HepG2 (cell line): ENCODE measurements at regions not wholly inside any gene's neighbourhood (a gene's known extent, or its start where the extent isn't known, plus 50 kb on each side); places are given as distances from the start of the nearest gene placed in this dataset.
A peak's percentile ranks its signal among the peaks of the same experiment; 100 is the strongest.

Source experiments
- BATF2 ChIP-seq: sonication (generic); formaldehyde crosslinking; IDR thresholded peaks from 2 replicates; pipeline ENCODE4 v1.8.0; 2022; ENCODE audit warnings: mild to moderate bottlenecking, missing genetic modification reagents, moderate library complexity
- FOXP1 ChIP-seq, 2 experiments: fragments of 450-650 bp in 1 of 2; IDR thresholded peaks; 2 replicates each; pipeline ENCODE4 v1.6.1; 2017 to 2018; ENCODE audit warnings: antibody characterized with exemption in 1 of 2
- MIER3 ChIP-seq: IDR thresholded peaks from 2 replicates; pipeline ENCODE4 v1.6.1; 2016; ENCODE audit warnings: missing compliant biosample characterization, borderline replicate concordance
- NFE2L2 ChIP-seq: fragments of 150-350 bp; IDR thresholded peaks from 2 replicates; pipeline ENCODE4 v1.6.1; 2014; ENCODE audit warnings: low read length
- POLR2AphosphoS5 ChIP-seq: IDR thresholded peaks from 2 replicates; pipeline ENCODE4 v1.6.1; 2012; ENCODE audit warnings: low read depth, low read length
- RBFOX2 ChIP-seq: fragments of 200-400 bp; formaldehyde crosslinking; IDR thresholded peaks from 2 replicates; pipeline ENCODE4 v1.6.1; 2017; ENCODE audit warnings: low read depth, mild to moderate bottlenecking, low read length
- SALL1 ChIP-seq: sonication (generic); formaldehyde crosslinking; IDR thresholded peaks from 2 replicates; pipeline ENCODE4 v1.8.0; 2022; ENCODE audit warnings: mild to moderate bottlenecking, missing genetic modification reagents
- SMAD3 ChIP-seq: sonication (generic); formaldehyde crosslinking; IDR thresholded peaks from 2 replicates; pipeline ENCODE4 v1.4.0; 2020; ENCODE audit warnings: missing genetic modification reagents
- SSRP1 ChIP-seq: IDR thresholded peaks from 2 replicates; pipeline ENCODE4 v1.6.1; 2016; ENCODE audit warnings: control low read depth
- THAP11 ChIP-seq: IDR thresholded peaks from 2 replicates; pipeline ENCODE4 v1.6.1; 2016; ENCODE audit warnings: missing biosample characterization, missing genetic modification reagents
- TRAFD1 ChIP-seq: sonication (generic); formaldehyde crosslinking; IDR thresholded peaks from 2 replicates; pipeline ENCODE4 v1.5.1; 2020; ENCODE audit warnings: missing genetic modification reagents, mild to moderate bottlenecking, borderline replicate concordance
- ZBTB38 ChIP-seq: sonication (generic); formaldehyde crosslinking; IDR thresholded peaks from 2 replicates; pipeline ENCODE4 v1.5.1; 2020; ENCODE audit warnings: mild to moderate bottlenecking, missing genetic modification reagents
- ZNF800 ChIP-seq: sonication (generic); formaldehyde crosslinking; IDR thresholded peaks from 2 replicates; pipeline ENCODE4 v1.4.0; 2020; ENCODE audit warnings: missing genetic modification reagents
- ZNF891 ChIP-seq: sonication (generic); formaldehyde crosslinking; IDR thresholded peaks from 2 replicates; pipeline ENCODE4 v1.5.0; 2020; ENCODE audit warnings: mild to moderate bottlenecking, missing genetic modification reagents
- TF ChIP-seq, protein P1 (sequence below): IDR thresholded peaks from 2 replicates; pipeline ENCODE4 v1.6.1; 2016

DNA sequence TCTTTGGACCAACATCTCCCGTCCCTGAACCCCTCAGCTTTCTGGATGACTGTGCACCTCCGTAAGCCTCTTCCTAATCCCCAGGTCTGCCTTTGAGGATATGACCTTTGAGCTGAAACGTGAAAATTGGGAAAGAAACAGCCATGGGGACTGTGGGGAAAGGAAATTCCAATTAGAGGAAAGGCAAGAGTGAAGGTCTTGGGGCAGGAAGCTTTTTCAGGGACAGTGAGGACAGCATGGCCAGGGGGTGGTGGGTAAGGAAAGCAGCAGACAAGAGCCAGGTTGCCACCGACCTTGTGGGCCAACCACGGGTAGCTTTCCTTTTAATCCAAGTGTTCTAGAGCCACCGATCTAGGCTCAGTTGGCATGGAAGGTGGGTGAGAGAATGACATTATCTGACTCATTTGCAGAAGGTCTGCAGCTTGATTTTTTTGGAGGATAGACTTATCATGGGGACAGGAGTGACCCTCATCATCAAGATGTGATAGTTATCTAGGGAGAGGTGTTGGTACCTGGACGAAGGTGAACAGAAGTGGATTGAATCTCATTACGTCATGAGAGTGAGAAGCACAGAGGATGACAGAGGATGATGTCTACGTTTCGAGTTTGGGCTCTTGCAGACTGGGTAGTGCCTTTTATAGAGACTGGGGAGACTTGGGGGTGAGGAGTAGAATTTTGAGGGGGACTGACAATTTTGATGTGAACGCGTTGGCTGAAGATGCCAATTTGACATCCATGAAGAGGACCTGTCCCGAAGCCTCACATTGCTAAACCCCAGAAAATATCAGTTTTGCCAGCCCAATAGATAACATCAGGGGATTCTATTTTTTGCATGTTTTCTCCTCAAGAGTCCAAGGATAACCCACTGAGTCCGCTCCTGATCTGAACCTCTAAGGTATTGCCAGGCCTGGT is 136.7 kb upstream of the PEG3 start (continued):
- 0 out of 2 replicates have a peak, but pooled peaks have one; percentile 13 for TF ChIP-seq ZNF800
- TF ChIP-seq SALL1 (CRISPR knock-in tag), result peak; percentile 55
- TF ChIP-seq TRAFD1 (CRISPR knock-in tag), result no peak
- no peak for TF ChIP-seq ZNF891
- no peak for TF ChIP-seq THAP11 (CRISPR knock-in tag)
- TF ChIP-seq MIER3, result 0 out of 2 replicates have a peak, but pooled peaks have one; percentile 9
- peak; percentile 28 for TF ChIP-seq POLR2AphosphoS5
- peak; percentile 85 for TF ChIP-seq ZBTB38 (CRISPR knock-in tag)
- TF ChIP-seq NFE2L2, result peak; percentile 50; the same call in 1 of the 2 replicates
- TF ChIP-seq RBFOX2, result peak; percentile 79; the same call in 1 of the 2 replicates
- no peak for TF ChIP-seq FOXP1 (IDR thresholded peaks at IDR 0.05)
- TF ChIP-seq FOXP1 (CRISPR knock-in tag; IDR thresholded peaks at IDR 0.05), result peak; percentile 55; the same call in 1 of the 2 replicates
- TF ChIP-seq SSRP1 (CRISPR knock-in tag), result 0 out of 2 replicates have a peak, but pooled peaks have one; percentile 51
- no peak for TF ChIP-seq BATF2
- TF ChIP-seq SMAD3, result no peak
- TF ChIP-seq, protein P1, sequence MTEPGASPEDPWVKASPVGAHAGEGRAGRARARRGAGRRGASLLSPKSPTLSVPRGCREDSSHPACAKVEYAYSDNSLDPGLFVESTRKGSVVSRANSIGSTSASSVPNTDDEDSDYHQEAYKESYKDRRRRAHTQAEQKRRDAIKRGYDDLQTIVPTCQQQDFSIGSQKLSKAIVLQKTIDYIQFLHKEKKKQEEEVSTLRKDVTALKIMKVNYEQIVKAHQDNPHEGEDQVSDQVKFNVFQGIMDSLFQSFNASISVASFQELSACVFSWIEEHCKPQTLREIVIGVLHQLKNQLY (CRISPR knock-in tag), result peak; percentile 73; the same call in 1 of the 2 replicates
